ENCODE measurements at regions not wholly inside any gene's neighbourhood (a gene's known extent, or its start where the extent isn't known, plus 50 kb on each side); places are given as distances from the start of the nearest gene placed in this dataset.

- H2AFZ ChIP-seq (ENCODE audit: low read depth, low read length): no peak overlapping the region
- H3K27me3 ChIP-seq (ENCODE audit: control insufficient read depth in 2 of 2, insufficient read depth in 2 of 2, low read length in 2 of 2): no peaks in the 10 kb centered on the region
- H3K9ac ChIP-seq (ENCODE audit: insufficient read depth in 1 of 2, low read depth in 2 of 2, low read length in 2 of 2): no peak overlapping the region
- H3K4me1 ChIP-seq (replicated peaks in 1 of 2; ENCODE audit: control insufficient read depth in 2 of 2, insufficient read depth in 2 of 2, low read length in 2 of 2): no peaks in the 10 kb centered on the region
- DNase-seq (ENCODE audit: extremely low read depth in 1 of 4, low spot score in 3 of 4) (no peak), FAIRE-seq (no peak), ATAC-seq (no peak)
- intact Hi-C loops (cut with micrococcal nuclease) (no loop called here), in situ Hi-C loops (cut with MboI) (no loop called here)
- H3K79me2 ChIP-seq (ENCODE audit: control insufficient read depth, insufficient read depth, low read length): no peaks in the 10 kb centered on the region
- TF ChIP-seq CTCF (IDR thresholded peaks at IDR 0.05 in 2 of 3, conservative IDR thresholded peaks at IDR 0.05 in 1 of 3; ENCODE audit: insufficient read depth in 2 of 3, low read depth in 1 of 3, low read length in 3 of 3): no peak
- no peak for TF ChIP-seq ZNF263 (CRISPR knock-in tag; IDR thresholded peaks at IDR 0.05; ENCODE audit: borderline replicate concordance)
- TF ChIP-seq ZNF511 (CRISPR knock-in tag; IDR thresholded peaks at IDR 0.05): no peak
- no peak for TF ChIP-seq IRF2 (CRISPR knock-in tag; IDR thresholded peaks at IDR 0.05)
- TF ChIP-seq ZNF449 (CRISPR knock-in tag; IDR thresholded peaks at IDR 0.05): no peak
- no peak for TF ChIP-seq ARID2 (IDR thresholded peaks at IDR 0.05)
- no peak for TF ChIP-seq ZNF3 (CRISPR knock-in tag; IDR thresholded peaks at IDR 0.05)
- no peak for TF ChIP-seq ZC3H8 (IDR thresholded peaks at IDR 0.05)
- no peak for TF ChIP-seq L3MBTL2 (IDR thresholded peaks at IDR 0.05)
- TF ChIP-seq ZSCAN32 (CRISPR knock-in tag; IDR thresholded peaks at IDR 0.05): no peak
- TF ChIP-seq KLF1 (tag; IDR thresholded peaks at IDR 0.05): no peak
- no peak for TF ChIP-seq SNIP1 (IDR thresholded peaks at IDR 0.05; ENCODE audit: low read depth)
- no peak for TF ChIP-seq ZNF23 (CRISPR knock-in tag; IDR thresholded peaks at IDR 0.05)
- TF ChIP-seq ZKSCAN1 (IDR thresholded peaks at IDR 0.05; ENCODE audit: low read depth, low read length): no peak
- TF ChIP-seq POLR2AphosphoS5 (IDR thresholded peaks at IDR 0.05; ENCODE audit: control insufficient read depth, insufficient read depth, low read depth, low read length): no peak
- H3K9me1 ChIP-seq (ENCODE audit: control insufficient read depth, insufficient read depth, low read length): no peaks in the 10 kb centered on the region
- no peaks in the 10 kb centered on the region for H3K9me3 ChIP-seq (replicated peaks; ENCODE audit: control insufficient read depth, insufficient read depth, low read depth, low read length)
- H3K4me3 ChIP-seq: no peak overlapping the region
- no peaks in the 10 kb centered on the region for H3K36me3 ChIP-seq (ENCODE audit: control insufficient read depth, insufficient read depth, low read length)
- ChIA-PET CTCF (ENCODE audit: low intra/inter-chr PET ratio) (no interaction called here), POLR2A (no interaction called here)
- 2% methylated on average over 4 of the region's 4 CpGs for WGBS (ENCODE audit: insufficient coverage, low coverage, missing lambda C conversion rate)
- no peaks in the 10 kb centered on the region for H4K20me1 ChIP-seq (replicated peaks; ENCODE audit: control insufficient read depth, insufficient read depth, low read length)
- BruUV-seq (replicated peaks): no TSS peak
- no peak overlapping the region for H3K4me2 ChIP-seq (ENCODE audit: insufficient read depth, low read length)
- no peak overlapping the region for H3K27ac ChIP-seq (ENCODE audit: extremely low read depth, low read depth, low read length)
Measured at GRCh38 chr11:104570078-104570701, 328.1 kb downstream of the CASP12 start.

Data from K562 (cell line).